ENCODE measurements at regions not wholly inside any gene's neighbourhood (a gene's known extent, or its start where the extent isn't known, plus 50 kb on each side); places are given as distances from the start of the nearest gene placed in this dataset.
"Not testable (repeated sequence)": the region's sequence is repeated elsewhere in the genome, so short reads cannot be mapped to it uniquely, and the experiment has no call there.

DNA sequence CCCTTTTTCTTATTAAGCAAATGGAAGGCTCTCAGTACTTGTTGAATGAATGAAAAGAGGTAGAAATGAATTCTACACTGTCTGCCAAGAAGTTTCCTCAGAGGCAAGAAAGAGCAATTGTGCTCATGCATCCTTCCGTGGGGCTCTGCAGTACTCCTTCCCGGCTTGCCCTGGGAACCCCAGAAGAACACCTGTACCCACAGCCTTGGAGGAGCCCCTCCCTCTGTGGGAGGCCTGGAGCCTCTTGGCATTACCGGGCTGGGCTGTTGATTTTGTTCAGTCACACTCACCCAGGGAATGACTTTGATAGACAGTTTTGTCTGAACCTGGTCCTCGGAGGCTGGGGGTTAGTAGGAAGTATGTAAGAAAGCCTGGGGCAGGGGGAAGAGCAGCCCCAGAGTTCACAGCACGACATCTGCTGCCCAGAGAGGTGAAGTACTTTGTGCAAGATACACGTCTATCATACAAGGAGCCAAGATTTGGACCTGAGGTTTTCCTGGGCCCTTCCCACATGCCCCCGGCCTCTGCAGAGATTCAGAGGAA lies 134.8 kb upstream of the GDF10 start:
- ATAC-seq (ENCODE audit: low FRiP score) (no peak), DNase-seq (ENCODE audit: low spot score) (no peak)
- TF ChIP-seq, protein P1, sequence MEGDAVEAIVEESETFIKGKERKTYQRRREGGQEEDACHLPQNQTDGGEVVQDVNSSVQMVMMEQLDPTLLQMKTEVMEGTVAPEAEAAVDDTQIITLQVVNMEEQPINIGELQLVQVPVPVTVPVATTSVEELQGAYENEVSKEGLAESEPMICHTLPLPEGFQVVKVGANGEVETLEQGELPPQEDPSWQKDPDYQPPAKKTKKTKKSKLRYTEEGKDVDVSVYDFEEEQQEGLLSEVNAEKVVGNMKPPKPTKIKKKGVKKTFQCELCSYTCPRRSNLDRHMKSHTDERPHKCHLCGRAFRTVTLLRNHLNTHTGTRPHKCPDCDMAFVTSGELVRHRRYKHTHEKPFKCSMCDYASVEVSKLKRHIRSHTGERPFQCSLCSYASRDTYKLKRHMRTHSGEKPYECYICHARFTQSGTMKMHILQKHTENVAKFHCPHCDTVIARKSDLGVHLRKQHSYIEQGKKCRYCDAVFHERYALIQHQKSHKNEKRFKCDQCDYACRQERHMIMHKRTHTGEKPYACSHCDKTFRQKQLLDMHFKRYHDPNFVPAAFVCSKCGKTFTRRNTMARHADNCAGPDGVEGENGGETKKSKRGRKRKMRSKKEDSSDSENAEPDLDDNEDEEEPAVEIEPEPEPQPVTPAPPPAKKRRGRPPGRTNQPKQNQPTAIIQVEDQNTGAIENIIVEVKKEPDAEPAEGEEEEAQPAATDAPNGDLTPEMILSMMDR (IDR thresholded peaks at IDR 0.05), result no peak

DNA sequence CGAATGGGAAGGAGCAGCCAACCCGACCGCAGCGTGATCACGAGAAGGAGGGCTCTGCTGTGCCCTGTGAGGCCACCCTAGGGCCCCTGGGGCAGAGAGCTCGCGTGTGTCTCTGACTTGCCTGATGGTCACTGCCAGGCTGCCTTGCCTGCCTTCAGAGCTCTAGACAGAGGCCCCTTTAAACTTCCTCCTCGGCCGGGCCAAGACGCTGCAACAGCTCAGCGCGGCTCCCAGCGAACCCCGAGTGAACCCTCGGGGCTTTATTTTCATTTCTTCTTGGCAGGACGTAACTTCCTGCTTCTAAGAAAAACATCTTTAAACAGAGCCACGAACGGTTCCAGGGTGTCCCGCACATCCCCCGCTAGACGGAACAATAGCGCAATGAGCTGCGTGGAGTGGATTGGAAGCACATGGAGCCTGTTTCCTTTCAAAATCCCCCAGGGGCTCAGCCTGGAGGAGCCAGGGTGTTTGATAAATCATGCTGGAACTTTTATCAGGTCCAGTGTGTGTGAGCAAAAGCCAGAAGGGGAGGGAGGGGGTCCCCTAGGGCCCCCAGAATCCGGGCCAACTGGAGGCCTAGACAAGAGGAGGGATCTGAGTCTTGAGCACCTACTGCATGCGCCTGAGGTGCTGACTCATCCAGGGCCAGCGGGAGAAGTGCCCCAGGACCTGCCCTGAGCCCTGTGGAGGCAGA lies 134.1 kb upstream of the GDF10 start:
- no peak for DNase-seq (ENCODE audit: low spot score)
- TF ChIP-seq, protein P1 (IDR thresholded peaks at IDR 0.05), result no peak
- peak; percentile 69 for ATAC-seq (ENCODE audit: low FRiP score)

DNA sequence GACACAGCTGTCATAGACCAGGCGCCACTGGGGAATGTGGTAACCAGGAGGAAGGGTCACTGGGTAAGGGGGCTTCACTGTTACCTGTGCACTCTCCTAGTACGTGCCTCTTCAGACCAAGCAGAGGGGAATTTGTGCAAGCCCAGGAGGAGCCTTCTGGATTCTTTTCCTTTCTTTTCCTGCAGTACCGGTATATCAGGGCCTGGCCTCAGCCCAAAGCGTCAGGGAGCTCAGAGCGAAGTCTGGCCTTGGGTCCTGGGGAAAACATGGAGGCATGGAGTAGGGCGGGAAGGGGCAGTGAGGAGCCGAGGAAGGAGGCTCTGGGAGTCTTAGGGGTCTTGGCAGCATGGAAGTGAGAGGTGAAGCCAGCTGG lies 133.6 kb upstream of the GDF10 start:
- no peak for ATAC-seq (ENCODE audit: low FRiP score)
- no peak for DNase-seq (ENCODE audit: low spot score)
- TF ChIP-seq, protein P1 (IDR thresholded peaks at IDR 0.05), result no peak

DNA sequence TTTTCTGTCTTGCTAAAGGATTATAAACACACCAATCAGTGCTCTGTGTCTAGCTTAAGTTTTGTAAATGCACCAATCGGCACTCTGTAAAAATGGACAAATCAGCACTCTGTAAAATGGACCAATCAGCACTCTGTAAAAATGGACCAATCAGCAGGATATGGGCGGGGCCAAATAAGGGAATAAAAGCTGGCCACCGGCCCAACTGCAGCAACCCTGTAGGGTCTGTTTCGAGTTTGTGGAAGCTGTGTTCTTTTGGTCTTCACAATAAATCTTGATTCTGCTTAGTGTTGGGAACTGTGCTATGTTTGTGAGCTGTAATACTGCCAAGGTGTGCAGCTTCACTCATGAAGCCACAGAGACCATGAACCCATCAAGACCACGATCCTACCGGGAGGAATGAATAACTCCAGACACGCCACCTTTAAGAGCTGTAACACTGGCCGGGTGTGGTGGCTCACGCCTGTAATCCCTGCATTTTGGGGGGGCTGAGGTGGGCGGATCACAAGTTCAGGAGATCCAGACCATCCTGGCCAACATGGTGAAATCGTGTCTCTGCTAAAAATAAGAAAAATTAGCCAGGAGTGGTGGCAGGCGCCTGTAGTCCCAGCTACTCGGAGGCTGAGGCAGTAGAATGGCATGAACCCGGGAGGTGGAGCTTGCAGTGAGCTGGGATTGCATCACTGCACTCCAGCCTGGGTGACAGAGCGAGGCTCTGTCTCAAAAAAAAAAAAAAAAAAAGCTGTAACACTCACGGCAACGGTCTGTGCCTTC lies 133.0 kb upstream of the GDF10 start:
- ATAC-seq (ENCODE audit: low FRiP score); DNase-seq (ENCODE audit: low spot score): not testable (repeated sequence)

DNA sequence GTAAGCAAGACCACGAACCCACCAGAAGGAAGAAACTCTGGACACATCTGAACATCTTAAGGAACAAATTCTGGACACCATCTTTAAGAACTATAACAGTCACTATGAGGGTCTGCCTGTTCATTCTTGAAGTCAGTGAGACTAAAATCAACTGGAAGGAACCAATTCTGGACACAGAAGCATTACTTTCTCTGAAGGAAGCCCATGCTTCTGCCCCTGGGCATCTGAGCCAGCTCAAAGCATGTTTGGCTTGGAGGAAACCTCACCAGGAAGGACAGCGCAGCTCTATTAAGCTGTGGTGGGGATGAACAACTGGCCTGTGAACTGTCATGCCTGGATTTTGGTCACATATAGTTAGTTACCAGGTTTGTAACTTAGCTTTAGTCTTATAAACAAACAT lies 132.4 kb upstream of the GDF10 start:
- TF ChIP-seq, protein P1 (IDR thresholded peaks at IDR 0.05), result no peak
- no peak for DNase-seq (ENCODE audit: low spot score)
- no peak for ATAC-seq (ENCODE audit: low FRiP score)

DNA sequence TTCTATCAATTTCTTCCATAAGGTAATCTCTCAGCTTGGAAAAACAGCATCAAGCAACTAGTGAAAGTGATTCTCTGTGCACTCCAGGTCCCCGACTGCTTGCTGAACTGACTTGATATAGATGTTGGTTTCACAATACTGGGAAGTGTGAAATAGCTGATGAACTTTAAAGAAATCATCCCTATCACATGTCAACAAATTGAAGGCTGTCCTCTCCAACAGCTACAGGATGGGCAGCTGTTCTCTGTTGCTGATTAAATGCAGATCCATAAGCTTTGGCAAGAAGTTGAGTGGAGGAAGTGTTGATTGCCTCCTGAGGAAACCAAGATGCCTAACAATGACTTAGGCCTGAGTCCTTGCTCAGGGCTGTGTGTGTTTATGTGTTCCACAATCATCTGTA lies 130.4 kb upstream of the GDF10 start:
- ATAC-seq (ENCODE audit: low FRiP score) (no peak), DNase-seq (ENCODE audit: low spot score) (no peak)
- TF ChIP-seq, protein P1 (IDR thresholded peaks at IDR 0.05), result no peak

DNA sequence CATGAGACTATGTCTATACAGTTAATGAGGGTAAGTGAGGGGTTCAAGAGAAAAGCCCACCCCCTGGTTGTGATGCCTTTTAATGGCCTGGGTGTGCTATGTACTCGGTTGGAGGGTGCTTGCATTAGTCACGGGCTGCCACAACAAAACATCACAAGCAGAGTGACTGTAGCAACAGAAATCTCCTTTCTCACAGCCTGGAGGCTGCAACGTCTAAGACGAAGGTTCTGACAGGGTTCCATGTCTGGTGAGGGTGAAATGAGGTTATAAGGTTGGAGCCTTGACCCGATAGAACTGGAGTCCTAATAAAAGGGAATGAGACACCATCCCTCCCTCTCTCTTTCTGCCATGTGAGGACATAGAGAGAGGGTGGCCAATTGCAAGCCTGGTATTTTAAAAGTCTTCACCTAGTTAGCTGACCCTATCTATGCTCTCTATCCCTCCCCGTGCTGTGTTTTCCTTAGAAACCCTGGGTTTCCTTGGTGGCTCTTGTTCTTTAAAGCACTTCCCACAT lies 126.0 kb upstream of the GDF10 start:
- TF ChIP-seq, protein P1 (IDR thresholded peaks at IDR 0.05), result no peak
- ATAC-seq (ENCODE audit: low FRiP score), result no peak

More for the DNA sequence above, 126.0 kb upstream of the GDF10 start:
- DNase-seq (ENCODE audit: low spot score), result no peak
